WTC11 (cell line): ENCODE measurements at regions not wholly inside any gene's neighbourhood (a gene's known extent, or its start where the extent isn't known, plus 50 kb on each side); places are given as distances from the start of the nearest gene placed in this dataset.

Experiments
- ATAC-seq: fragments of 200-7000 bp; cut with Tn5 transposase; 2 replicates; pipeline ENCODE4 v1.10.0; 2021; ENCODE audit warnings: mild to moderate bottlenecking, moderate library complexity
- CTCF ChIA-PET: fragments of 300-600 bp; sonication (Branson Sonifier 250); formaldehyde crosslinking; loops from one replicate; lab custom pipeline; 2021; ENCODE audit warnings: antibody characterized with exemption; lab: Charles Lee
- POLR2A ChIA-PET: fragments of 350-600 bp; sonication (Branson Sonifier 250); formaldehyde crosslinking; loops from one replicate; lab custom pipeline; 2021; ENCODE audit warnings: antibody characterized with exemption; lab: Charles Lee
- DNase-seq: peaks from one replicate; pipeline ENCODE4 v3.0.0; 2021; ENCODE audit warnings: low spot score
- H3K27ac Mint-ChIP-seq: 2 replicates; pipeline ENCODE4 v1.8.0; 2021; ENCODE audit warnings: mixed read lengths
- H3K27me3 Mint-ChIP-seq: 2 replicates; pipeline ENCODE4 v1.8.0; 2021; ENCODE audit warnings: low read depth, mild to moderate bottlenecking, moderate library complexity, mixed read lengths
- H3K36me3 Mint-ChIP-seq: 2 replicates; pipeline ENCODE4 v1.8.0; 2021; ENCODE audit warnings: mixed read lengths
- H3K4me1 Mint-ChIP-seq: 2 replicates; pipeline ENCODE4 v1.8.0; 2022; ENCODE audit warnings: mixed read lengths
- H3K4me3 Mint-ChIP-seq: 2 replicates; pipeline ENCODE4 v1.8.0; 2021; ENCODE audit warnings: mild to moderate bottlenecking, moderate library complexity, mixed read lengths
- H3K9me3 Mint-ChIP-seq: 2 replicates; pipeline ENCODE4 v1.8.0; 2021; ENCODE audit warnings: mixed read lengths
- ARID4B ChIP-seq: sonication (generic); formaldehyde crosslinking; IDR thresholded peaks from 2 replicates; pipeline ENCODE4 v1.8.0; 2023; ENCODE audit warnings: missing genetic modification reagents, mild to moderate bottlenecking, borderline replicate concordance
- ATF3 ChIP-seq: sonication (generic); formaldehyde crosslinking; conservative IDR thresholded peaks from 2 replicates; pipeline ENCODE4 v1.8.1; 2022; ENCODE audit warnings: mild to moderate bottlenecking, missing genetic modification reagents
- CDX4 ChIP-seq: fragments of 250-450 bp; sonication (Bioruptor Pico); IDR thresholded peaks from 2 replicates; pipeline ENCODE4 v1.9.0; 2021; ENCODE audit warnings: moderate library complexity, mild to moderate bottlenecking, inconsistent platforms, borderline replicate concordance
- CREM ChIP-seq: sonication (generic); formaldehyde crosslinking; IDR thresholded peaks from 2 replicates; pipeline ENCODE4 v1.8.1; 2022; ENCODE audit warnings: mild to moderate bottlenecking, missing genetic modification reagents, moderate library complexity
- E2F4 ChIP-seq: sonication (generic); formaldehyde crosslinking; IDR thresholded peaks from 2 replicates; pipeline ENCODE4 v1.8.1; 2022; ENCODE audit warnings: low read depth, mild to moderate bottlenecking, moderate library complexity, missing genetic modification reagents, borderline replicate concordance
- EMX1 ChIP-seq: fragments of 250-450 bp; sonication (Bioruptor Pico); IDR thresholded peaks from 2 replicates; pipeline ENCODE4 v1.8.0; 2021; ENCODE audit warnings: mild to moderate bottlenecking
- ERG ChIP-seq: fragments of 250-450 bp; sonication (Bioruptor Pico); IDR thresholded peaks from 2 replicates; pipeline ENCODE4 v1.8.0; 2021; ENCODE audit warnings: mild to moderate bottlenecking
- ESRRA ChIP-seq: sonication (generic); formaldehyde crosslinking; IDR thresholded peaks from 2 replicates; pipeline ENCODE4 v1.8.1; 2022; ENCODE audit warnings: mild to moderate bottlenecking, missing genetic modification reagents, borderline replicate concordance
- ETV6 ChIP-seq: sonication (generic); formaldehyde crosslinking; IDR thresholded peaks from 2 replicates; pipeline ENCODE4 v1.8.1; 2022; ENCODE audit warnings: mild to moderate bottlenecking, missing genetic modification reagents
- GABPB1 ChIP-seq: sonication (generic); formaldehyde crosslinking; IDR thresholded peaks from 2 replicates; pipeline ENCODE4 v1.8.1; 2023; ENCODE audit warnings: mild to moderate bottlenecking, missing genetic modification reagents
- GTF2I ChIP-seq: fragments of 250-450 bp; sonication (Bioruptor Pico); conservative IDR thresholded peaks from 2 replicates; pipeline ENCODE4 v1.4.0; 2021; ENCODE audit warnings: mild to moderate bottlenecking
- KAT7 ChIP-seq: sonication (generic); formaldehyde crosslinking; IDR thresholded peaks from 2 replicates; pipeline ENCODE4 v1.8.1; 2023; ENCODE audit warnings: missing genetic modification reagents, mild to moderate bottlenecking, borderline replicate concordance
- NR1H2 ChIP-seq: sonication (generic); formaldehyde crosslinking; IDR thresholded peaks from 2 replicates; pipeline ENCODE4 v1.9.0; 2021; ENCODE audit warnings: mild to moderate bottlenecking, moderate library complexity, missing genetic modification reagents
- NR2C2 ChIP-seq: sonication (generic); formaldehyde crosslinking; IDR thresholded peaks from 2 replicates; pipeline ENCODE4 v1.8.0; 2022; ENCODE audit warnings: mild to moderate bottlenecking, missing genetic modification reagents
- NR3C1 ChIP-seq: sonication (generic); formaldehyde crosslinking; conservative IDR thresholded peaks from 2 replicates; pipeline ENCODE4 v1.8.1; 2023; ENCODE audit warnings: low read depth, mild to moderate bottlenecking, missing genetic modification reagents
- SMAD4 ChIP-seq: sonication (generic); formaldehyde crosslinking; IDR thresholded peaks from 2 replicates; pipeline ENCODE4 v1.8.0; 2022; ENCODE audit warnings: mild to moderate bottlenecking, missing genetic modification reagents
- TEAD1 ChIP-seq: sonication (generic); formaldehyde crosslinking; IDR thresholded peaks from 2 replicates; pipeline ENCODE4 v1.8.0; 2022; ENCODE audit warnings: mild to moderate bottlenecking, missing genetic modification reagents
- TEAD4 ChIP-seq: sonication (generic); formaldehyde crosslinking; IDR thresholded peaks from 2 replicates; pipeline ENCODE4 v1.8.0; 2022; ENCODE audit warnings: mild to moderate bottlenecking, missing genetic modification reagents
- USF2 ChIP-seq: sonication (generic); formaldehyde crosslinking; IDR thresholded peaks from 2 replicates; pipeline ENCODE4 v1.8.1; 2023; ENCODE audit warnings: mild to moderate bottlenecking, missing genetic modification reagents, moderate library complexity

GRCh38 chr10:128325788-128326187 is 199.6 kb upstream of the MKI67 start (continued):
- TF ChIP-seq TEAD1 (CRISPR knock-in tag) (no peak), NR3C1 (CRISPR knock-in tag) (no peak), ARID4B (CRISPR knock-in tag) (no peak), KAT7 (CRISPR knock-in tag) (no peak), GTF2I (CRISPR knock-in tag) (no peak), USF2 (no peak), TEAD4 (no peak), ATF3 (CRISPR knock-in tag) (no peak)
- TF ChIP-seq, all 79 proteins: peak for 0

- ATAC-seq (no peak), DNase-seq (no peak)
- CTCF ChIA-PET = no interaction called here
- no peaks in the 10 kb centered on the region for H3K27me3 Mint-ChIP-seq
- TF ChIP-seq CDX4 = no peak
- no peak for TF ChIP-seq NR1H2 (CRISPR knock-in tag)
- TF ChIP-seq CREM = no peak
- no peak for TF ChIP-seq ESRRA (CRISPR knock-in tag)
- no peak for TF ChIP-seq ERG (CRISPR knock-in tag)
- no peak for TF ChIP-seq SMAD4 (CRISPR knock-in tag)
- no peak for TF ChIP-seq NR2C2 (CRISPR knock-in tag)
- TF ChIP-seq ETV6 (CRISPR knock-in tag) = no peak
- TF ChIP-seq GABPB1 = no peak
- TF ChIP-seq EMX1 (CRISPR knock-in tag) = no peak
- no peak for TF ChIP-seq E2F4 (CRISPR knock-in tag)
- no peak overlapping the region for H3K4me3 Mint-ChIP-seq
- H3K27ac Mint-ChIP-seq = no peak overlapping the region
- POLR2A ChIA-PET = no interaction called here
- H3K36me3 Mint-ChIP-seq = peaks cover 13% of the 10 kb centered on the region
- H3K4me1 Mint-ChIP-seq = peaks cover 13% of the 10 kb centered on the region
- peaks cover 16% of the 10 kb centered on the region for H3K9me3 Mint-ChIP-seq
Measured at GRCh38 chr10:128326251-128326650, 200.0 kb upstream of the MKI67 start.
